ENCODE measurements at regions not wholly inside any gene's neighbourhood (a gene's known extent, or its start where the extent isn't known, plus 50 kb on each side); places are given as distances from the start of the nearest gene placed in this dataset.

DNA sequence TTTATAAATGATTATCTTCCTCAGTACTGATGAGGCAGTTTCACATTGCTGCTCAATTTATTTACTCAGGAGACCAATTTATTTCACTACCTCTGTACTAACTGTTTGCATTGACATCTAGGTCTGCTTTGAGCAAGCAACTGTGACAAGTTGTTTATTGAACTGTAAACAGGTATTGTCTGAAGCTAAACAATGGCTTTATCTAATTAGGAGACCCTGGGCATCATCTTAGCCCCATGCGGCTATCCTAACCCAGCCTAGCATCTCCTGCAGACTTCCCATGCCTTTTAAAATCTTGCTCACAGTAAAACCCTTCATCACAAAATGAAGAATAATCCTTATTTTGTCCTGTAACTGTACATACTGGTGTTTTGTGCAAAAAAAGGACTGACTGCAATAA, 348.2 kb downstream of the RWDD3 start:
- TF ChIP-seq ZNF174 (tag by site-specific recombination; IDR thresholded peaks at IDR 0.05) (no peak), ZNF140 (tag by site-specific recombination; IDR thresholded peaks at IDR 0.05) (no peak), SP2 (tag by site-specific recombination; IDR thresholded peaks at IDR 0.05) (no peak), HOXA7 (CRISPR knock-in tag; IDR thresholded peaks at IDR 0.05; ENCODE audit: borderline replicate concordance) (no peak), ZNF501 (tag by site-specific recombination; IDR thresholded peaks at IDR 0.05) (no peak), ZNF510 (tag by site-specific recombination; IDR thresholded peaks at IDR 0.05; ENCODE audit: insufficient replicate concordance) (no peak), ZBTB20 (tag by site-specific recombination; IDR thresholded peaks at IDR 0.05) (no peak), YY1 (tag by site-specific recombination; IDR thresholded peaks at IDR 0.05) (no peak), ZNF777 (tag by site-specific recombination; IDR thresholded peaks at IDR 0.05; ENCODE audit: borderline replicate concordance) (no peak)
- TF ChIP-seq, protein P1, sequence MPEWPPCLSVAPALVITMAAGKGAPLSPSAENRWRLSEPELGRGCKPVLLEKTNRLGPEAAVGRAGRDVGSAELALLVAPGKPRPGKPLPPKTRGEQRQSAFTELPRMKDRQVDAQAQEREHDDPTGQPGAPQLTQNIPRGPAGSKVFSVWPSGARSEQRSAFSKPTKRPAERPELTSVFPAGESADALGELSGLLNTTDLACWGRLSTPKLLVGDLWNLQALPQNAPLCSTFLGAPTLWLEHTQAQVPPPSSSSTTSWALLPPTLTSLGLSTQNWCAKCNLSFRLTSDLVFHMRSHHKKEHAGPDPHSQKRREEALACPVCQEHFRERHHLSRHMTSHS (tag by site-specific recombination; IDR thresholded peaks at IDR 0.05) = no peak
- TF ChIP-seq, protein P2, sequence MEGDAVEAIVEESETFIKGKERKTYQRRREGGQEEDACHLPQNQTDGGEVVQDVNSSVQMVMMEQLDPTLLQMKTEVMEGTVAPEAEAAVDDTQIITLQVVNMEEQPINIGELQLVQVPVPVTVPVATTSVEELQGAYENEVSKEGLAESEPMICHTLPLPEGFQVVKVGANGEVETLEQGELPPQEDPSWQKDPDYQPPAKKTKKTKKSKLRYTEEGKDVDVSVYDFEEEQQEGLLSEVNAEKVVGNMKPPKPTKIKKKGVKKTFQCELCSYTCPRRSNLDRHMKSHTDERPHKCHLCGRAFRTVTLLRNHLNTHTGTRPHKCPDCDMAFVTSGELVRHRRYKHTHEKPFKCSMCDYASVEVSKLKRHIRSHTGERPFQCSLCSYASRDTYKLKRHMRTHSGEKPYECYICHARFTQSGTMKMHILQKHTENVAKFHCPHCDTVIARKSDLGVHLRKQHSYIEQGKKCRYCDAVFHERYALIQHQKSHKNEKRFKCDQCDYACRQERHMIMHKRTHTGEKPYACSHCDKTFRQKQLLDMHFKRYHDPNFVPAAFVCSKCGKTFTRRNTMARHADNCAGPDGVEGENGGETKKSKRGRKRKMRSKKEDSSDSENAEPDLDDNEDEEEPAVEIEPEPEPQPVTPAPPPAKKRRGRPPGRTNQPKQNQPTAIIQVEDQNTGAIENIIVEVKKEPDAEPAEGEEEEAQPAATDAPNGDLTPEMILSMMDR (tag by site-specific recombination; IDR thresholded peaks at IDR 0.05) = no peak
- TF ChIP-seq, protein P3, sequence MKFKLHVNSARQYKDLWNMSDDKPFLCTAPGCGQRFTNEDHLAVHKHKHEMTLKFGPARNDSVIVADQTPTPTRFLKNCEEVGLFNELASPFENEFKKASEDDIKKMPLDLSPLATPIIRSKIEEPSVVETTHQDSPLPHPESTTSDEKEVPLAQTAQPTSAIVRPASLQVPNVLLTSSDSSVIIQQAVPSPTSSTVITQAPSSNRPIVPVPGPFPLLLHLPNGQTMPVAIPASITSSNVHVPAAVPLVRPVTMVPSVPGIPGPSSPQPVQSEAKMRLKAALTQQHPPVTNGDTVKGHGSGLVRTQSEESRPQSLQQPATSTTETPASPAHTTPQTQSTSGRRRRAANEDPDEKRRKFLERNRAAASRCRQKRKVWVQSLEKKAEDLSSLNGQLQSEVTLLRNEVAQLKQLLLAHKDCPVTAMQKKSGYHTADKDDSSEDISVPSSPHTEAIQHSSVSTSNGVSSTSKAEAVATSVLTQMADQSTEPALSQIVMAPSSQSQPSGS (tag by site-specific recombination; IDR thresholded peaks at IDR 0.05; ENCODE audit: low read depth) = no peak
- TF ChIP-seq, protein P4, sequence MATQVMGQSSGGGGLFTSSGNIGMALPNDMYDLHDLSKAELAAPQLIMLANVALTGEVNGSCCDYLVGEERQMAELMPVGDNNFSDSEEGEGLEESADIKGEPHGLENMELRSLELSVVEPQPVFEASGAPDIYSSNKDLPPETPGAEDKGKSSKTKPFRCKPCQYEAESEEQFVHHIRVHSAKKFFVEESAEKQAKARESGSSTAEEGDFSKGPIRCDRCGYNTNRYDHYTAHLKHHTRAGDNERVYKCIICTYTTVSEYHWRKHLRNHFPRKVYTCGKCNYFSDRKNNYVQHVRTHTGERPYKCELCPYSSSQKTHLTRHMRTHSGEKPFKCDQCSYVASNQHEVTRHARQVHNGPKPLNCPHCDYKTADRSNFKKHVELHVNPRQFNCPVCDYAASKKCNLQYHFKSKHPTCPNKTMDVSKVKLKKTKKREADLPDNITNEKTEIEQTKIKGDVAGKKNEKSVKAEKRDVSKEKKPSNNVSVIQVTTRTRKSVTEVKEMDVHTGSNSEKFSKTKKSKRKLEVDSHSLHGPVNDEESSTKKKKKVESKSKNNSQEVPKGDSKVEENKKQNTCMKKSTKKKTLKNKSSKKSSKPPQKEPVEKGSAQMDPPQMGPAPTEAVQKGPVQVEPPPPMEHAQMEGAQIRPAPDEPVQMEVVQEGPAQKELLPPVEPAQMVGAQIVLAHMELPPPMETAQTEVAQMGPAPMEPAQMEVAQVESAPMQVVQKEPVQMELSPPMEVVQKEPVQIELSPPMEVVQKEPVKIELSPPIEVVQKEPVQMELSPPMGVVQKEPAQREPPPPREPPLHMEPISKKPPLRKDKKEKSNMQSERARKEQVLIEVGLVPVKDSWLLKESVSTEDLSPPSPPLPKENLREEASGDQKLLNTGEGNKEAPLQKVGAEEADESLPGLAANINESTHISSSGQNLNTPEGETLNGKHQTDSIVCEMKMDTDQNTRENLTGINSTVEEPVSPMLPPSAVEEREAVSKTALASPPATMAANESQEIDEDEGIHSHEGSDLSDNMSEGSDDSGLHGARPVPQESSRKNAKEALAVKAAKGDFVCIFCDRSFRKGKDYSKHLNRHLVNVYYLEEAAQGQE (tag by site-specific recombination; IDR thresholded peaks at IDR 0.05) = no peak

Measured in HEK293 (cell line).